ENCODE measurements at regions not wholly inside any gene's neighbourhood (a gene's known extent, or its start where the extent isn't known, plus 50 kb on each side); places are given as distances from the start of the nearest gene placed in this dataset.

- TF ChIP-seq CTCF (IDR thresholded peaks at IDR 0.05; ENCODE audit: unreplicated experiment), result no peak
- no peaks in the 10 kb centered on the region for H3K9me3 Mint-ChIP-seq (ENCODE audit: unreplicated experiment)
- H3K4me1 Mint-ChIP-seq (ENCODE audit: unreplicated experiment), result peaks cover 4% of the 10 kb centered on the region
- H3K27ac Mint-ChIP-seq (ENCODE audit: unreplicated experiment), result no peak overlapping the region
- DNase-seq (ENCODE audit: low spot score), result no peak
- no peaks in the 10 kb centered on the region for H3K36me3 Mint-ChIP-seq (ENCODE audit: low read depth, unreplicated experiment)
- H3K4me3 Mint-ChIP-seq (ENCODE audit: unreplicated experiment), result no peak overlapping the region
- H3K27me3 Mint-ChIP-seq (ENCODE audit: unreplicated experiment), result no peaks in the 10 kb centered on the region
These were observed 499.2 kb downstream of the PLPP3 start for GRCh38 chr1:56080123-56080522.

- Mint-ChIP-seq H3K9me3 (ENCODE audit: unreplicated experiment) (no peaks in the 10 kb centered on the region), H3K36me3 (ENCODE audit: low read depth, unreplicated experiment) (no peaks in the 10 kb centered on the region), H3K27ac (ENCODE audit: unreplicated experiment) (no peak overlapping the region), H3K27me3 (ENCODE audit: unreplicated experiment) (no peaks in the 10 kb centered on the region), H3K4me3 (ENCODE audit: unreplicated experiment) (no peak overlapping the region), H3K4me1 (ENCODE audit: unreplicated experiment) (peaks cover 4% of the 10 kb centered on the region)
- TF ChIP-seq CTCF (IDR thresholded peaks at IDR 0.05; ENCODE audit: unreplicated experiment), result no peak
- DNase-seq (ENCODE audit: low spot score), result no peak
These were observed 500.0 kb downstream of the PLPP3 start for GRCh38 chr1:56079391-56079790.

- no peaks in the 10 kb centered on the region for H3K27me3 Mint-ChIP-seq (ENCODE audit: unreplicated experiment)
- no peaks in the 10 kb centered on the region for H3K9me3 Mint-ChIP-seq (ENCODE audit: unreplicated experiment)
- DNase-seq (ENCODE audit: low spot score), result no peak
- no peak overlapping the region for H3K27ac Mint-ChIP-seq (ENCODE audit: unreplicated experiment)
- no peak overlapping the region for H3K4me3 Mint-ChIP-seq (ENCODE audit: unreplicated experiment)
- H3K36me3 Mint-ChIP-seq (ENCODE audit: low read depth, unreplicated experiment), result no peaks in the 10 kb centered on the region
- no peak for TF ChIP-seq CTCF (IDR thresholded peaks at IDR 0.05; ENCODE audit: unreplicated experiment)
- H3K4me1 Mint-ChIP-seq (ENCODE audit: unreplicated experiment), result peaks cover 4% of the 10 kb centered on the region
These were observed 502.2 kb downstream of the PLPP3 start for GRCh38 chr1:56077206-56077605.

DNA sequence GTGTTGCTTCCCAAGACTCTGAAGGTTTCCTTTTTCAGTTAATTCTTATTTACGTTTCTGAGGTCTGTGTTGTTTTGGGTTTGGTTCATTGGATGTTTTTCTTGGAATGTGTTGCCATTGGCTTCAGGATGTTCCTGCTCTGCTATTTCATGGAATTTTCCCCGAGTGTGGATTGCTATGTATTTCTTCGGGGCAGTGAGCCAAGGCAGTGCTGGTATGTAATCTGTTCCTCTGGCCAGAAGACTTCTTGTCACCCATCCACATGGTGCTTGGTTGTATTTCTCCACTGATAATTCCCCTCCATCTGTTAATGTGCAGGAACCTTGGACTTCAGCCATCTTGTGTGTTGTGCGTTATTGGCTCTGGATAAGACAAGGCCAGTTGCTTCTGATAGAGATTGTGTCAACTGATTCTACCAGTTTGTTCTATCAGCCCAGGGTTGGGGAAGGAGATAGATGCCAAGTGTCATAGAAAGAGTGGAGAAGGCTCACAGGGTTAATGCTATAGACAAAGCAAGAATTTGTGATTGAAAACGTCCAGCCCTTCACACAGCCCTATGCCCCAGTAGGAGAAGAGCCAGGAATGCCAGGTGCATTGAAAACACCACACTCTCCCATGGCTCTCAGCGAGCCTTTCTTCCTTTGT, 505.2 kb downstream of the PLPP3 start:
- no peaks in the 10 kb centered on the region for H3K9me3 Mint-ChIP-seq (ENCODE audit: unreplicated experiment)
- H3K36me3 Mint-ChIP-seq (ENCODE audit: low read depth, unreplicated experiment), result no peaks in the 10 kb centered on the region
- DNase-seq (ENCODE audit: low spot score), result no peak
- no peak for TF ChIP-seq CTCF (IDR thresholded peaks at IDR 0.05; ENCODE audit: unreplicated experiment)
- no peaks in the 10 kb centered on the region for H3K4me1 Mint-ChIP-seq (ENCODE audit: unreplicated experiment)
- no peak overlapping the region for H3K4me3 Mint-ChIP-seq (ENCODE audit: unreplicated experiment)
- no peaks in the 10 kb centered on the region for H3K27me3 Mint-ChIP-seq (ENCODE audit: unreplicated experiment)
- H3K27ac Mint-ChIP-seq (ENCODE audit: unreplicated experiment), result no peak overlapping the region

GRCh38 chr1:56073614-56074006, 505.8 kb downstream of the PLPP3 start:
- Mint-ChIP-seq H3K4me1 (ENCODE audit: unreplicated experiment) (no peaks in the 10 kb centered on the region), H3K4me3 (ENCODE audit: unreplicated experiment) (no peak overlapping the region), H3K36me3 (ENCODE audit: low read depth, unreplicated experiment) (no peaks in the 10 kb centered on the region), H3K27me3 (ENCODE audit: unreplicated experiment) (no peaks in the 10 kb centered on the region), H3K27ac (ENCODE audit: unreplicated experiment) (no peak overlapping the region), H3K9me3 (ENCODE audit: unreplicated experiment) (no peaks in the 10 kb centered on the region)
- TF ChIP-seq CTCF (IDR thresholded peaks at IDR 0.05; ENCODE audit: unreplicated experiment), result no peak
- DNase-seq (ENCODE audit: low spot score), result no peak

Data from endothelial cell (in vitro differentiated cells).